ENCODE measurements at regions not wholly inside any gene's neighbourhood (a gene's known extent, or its start where the extent isn't known, plus 50 kb on each side); places are given as distances from the start of the nearest gene placed in this dataset.
"Not testable (repeated sequence)": the region's sequence is repeated elsewhere in the genome, so short reads cannot be mapped to it uniquely, and the experiment has no call there.

GRCh38 chr13:64077132-64077835, 2661.6 kb upstream of the PCDH20 start:
- DNase-seq (ENCODE audit: low spot score): not testable (repeated sequence)

GRCh38 chr13:64075543-64076271, 2660.1 kb upstream of the PCDH20 start:
- no peak for DNase-seq (ENCODE audit: low spot score)

DNA sequence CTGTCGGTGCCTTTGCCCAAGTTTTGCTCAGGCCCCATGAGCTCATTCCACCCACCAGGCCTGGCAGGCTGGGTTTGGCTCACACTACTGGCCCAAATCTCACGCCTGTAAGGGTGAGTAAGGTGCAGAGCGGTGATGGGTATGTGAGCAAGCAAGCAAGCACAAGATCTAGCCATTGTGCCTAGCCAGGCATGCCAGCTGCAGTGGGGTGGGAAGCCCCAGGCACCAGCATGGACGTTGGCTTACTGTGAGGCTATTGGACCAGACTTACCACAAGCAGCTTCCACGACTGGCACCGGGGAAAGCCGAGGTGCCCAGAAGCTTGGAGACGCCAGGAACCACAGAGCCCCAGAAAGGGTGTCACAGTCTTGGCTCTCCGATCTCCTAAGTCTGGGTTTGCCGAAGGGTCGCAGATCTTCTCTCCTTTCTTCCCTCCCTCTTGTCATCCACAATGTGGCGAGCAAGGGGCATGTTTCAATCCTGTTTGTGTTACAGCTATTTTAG, 2659.4 kb upstream of the PCDH20 start:
- no peak for DNase-seq (ENCODE audit: low spot score)

DNA sequence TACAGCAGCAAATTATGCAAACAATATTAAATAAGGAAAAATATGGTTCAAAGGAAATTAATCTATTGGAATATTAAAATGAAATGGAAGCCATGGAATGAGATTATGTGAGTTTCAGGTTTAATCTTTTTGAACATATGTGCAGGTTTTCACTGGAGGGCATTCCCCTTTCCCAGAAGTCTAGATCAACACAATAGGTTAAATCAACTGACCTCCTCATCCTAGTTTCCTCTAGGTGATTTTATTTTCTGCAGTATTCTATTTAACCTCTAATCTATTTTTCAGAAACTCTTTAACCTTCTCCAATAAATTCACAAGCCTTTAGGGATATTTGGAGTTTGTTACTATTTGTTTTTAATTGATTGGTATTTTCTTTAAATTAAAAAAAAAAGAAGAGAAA, 2657.6 kb upstream of the PCDH20 start:
- DNase-seq (ENCODE audit: low spot score): no peak

- no peak for DNase-seq (ENCODE audit: low spot score)
These were observed 2655.7 kb upstream of the PCDH20 start for GRCh38 chr13:64071352-64071751.

GRCh38 chr13:64069892-64070291, 2654.2 kb upstream of the PCDH20 start:
- DNase-seq (ENCODE audit: low spot score): no peak

GRCh38 chr13:64066711-64067110, 2651.1 kb upstream of the PCDH20 start:
- DNase-seq (ENCODE audit: low spot score): no peak

DNA sequence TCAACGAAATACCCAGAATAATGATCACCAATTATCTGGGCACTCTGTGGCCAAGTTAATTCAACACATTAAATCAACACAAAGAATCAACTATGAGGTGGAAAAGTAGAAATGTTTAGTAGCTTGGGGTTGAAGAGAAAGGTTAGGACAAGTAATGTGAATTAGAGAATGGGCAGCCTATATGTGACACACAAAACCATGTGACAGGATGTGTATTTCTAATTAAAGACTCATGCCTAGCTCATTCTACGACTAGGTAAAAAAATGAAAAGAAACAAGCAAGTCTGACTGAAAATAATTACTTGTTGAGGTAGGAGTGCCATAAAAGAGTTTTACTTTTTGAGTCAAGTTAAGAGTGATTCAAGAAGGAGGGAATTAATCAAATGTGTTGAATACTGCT, 2646.0 kb upstream of the PCDH20 start:
- DNase-seq (ENCODE audit: low spot score): no peak

DNA sequence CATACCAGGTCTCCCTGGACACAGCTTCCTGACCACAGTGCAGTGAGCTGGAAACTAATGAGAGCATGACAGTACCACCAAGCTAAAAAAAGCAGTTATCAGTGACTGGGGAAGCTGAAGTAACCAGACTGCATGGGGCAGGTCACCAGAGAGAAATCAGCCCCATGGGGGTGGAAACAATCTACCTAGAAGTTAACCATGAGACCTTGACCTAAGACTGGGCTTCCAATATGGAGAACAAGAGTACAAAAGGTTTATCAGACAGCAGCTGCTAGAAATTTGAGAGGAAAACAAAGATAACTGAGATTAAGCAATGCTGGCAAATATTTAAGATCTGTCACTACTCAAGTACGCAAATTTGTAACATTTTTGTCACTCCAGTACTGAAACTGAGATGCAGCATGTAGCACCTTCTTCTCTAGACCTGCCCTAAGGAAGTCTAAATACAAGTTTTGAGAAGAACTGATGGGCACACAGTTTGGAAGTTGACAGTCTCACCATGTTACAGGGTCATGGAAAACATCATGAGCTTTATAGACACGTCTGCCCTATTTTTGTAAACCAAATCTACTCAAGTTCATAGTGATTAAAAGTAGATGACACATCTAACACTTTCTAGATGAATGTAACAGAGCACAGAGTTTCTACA, 2641.8 kb upstream of the PCDH20 start:
- no peak for DNase-seq (ENCODE audit: low spot score)

- DNase-seq (ENCODE audit: low spot score): no peak
These were observed 2638.7 kb upstream of the PCDH20 start for GRCh38 chr13:64054321-64054720.

DNA sequence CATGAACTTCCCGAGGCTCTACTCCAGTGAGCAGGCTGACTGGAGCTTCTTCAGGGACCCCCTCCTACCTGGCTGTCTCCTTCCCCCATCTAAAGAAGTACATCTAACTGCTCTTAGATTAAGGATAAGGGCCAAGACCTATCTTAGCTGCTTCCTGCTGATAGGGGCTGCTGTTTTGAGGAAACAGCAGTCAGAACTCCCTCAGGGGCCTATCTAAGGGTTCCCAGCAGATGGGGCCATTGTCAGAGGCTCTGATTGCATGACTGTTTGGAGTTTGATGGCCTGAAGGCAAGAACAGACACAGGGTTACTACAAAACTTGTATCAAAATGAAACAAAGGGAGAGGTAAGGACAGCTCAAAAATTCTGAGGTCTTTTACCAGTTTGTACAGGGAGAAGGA, 2636.9 kb upstream of the PCDH20 start:
- no peak for DNase-seq (ENCODE audit: low spot score)

DNA sequence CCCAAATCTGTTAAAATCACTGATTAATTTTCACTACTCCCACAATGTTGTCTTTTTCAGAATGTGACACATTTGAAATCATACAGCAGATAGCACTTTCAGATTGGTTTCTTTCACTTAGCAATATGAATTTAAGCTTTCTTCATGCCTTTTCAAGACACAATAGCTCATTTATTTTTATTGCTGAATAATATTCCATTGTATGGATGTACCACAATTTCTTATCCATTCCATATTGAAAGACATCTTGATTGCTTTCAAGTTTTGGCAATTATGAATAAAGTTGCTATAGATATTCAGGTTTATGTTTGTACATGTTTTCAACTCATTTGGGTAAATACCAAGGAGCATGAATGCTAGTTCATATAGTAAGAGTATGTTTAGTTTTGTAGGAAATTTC, 2635.6 kb upstream of the PCDH20 start:
- no peak for DNase-seq (ENCODE audit: low spot score)

DNA sequence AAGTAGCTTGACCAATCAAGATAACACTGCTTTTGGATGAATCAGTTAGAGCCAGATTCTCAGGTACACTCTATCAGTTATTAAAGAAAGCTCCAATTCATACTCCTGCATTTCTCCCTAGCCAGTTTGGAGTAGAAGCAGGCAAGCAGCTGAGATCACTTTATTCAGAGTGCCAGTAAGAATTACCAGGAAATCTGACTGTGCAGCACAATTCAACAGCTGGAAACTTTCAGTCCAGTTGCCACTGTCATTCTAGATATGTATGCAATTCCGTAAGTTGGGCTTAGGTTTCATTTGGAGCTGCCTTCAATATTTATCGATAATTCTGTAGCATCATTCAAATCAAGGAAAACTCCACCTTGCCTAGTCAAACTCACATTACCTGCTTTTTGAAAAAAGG, 2625.6 kb upstream of the PCDH20 start:
- DNase-seq (ENCODE audit: low spot score): no peak

DNA sequence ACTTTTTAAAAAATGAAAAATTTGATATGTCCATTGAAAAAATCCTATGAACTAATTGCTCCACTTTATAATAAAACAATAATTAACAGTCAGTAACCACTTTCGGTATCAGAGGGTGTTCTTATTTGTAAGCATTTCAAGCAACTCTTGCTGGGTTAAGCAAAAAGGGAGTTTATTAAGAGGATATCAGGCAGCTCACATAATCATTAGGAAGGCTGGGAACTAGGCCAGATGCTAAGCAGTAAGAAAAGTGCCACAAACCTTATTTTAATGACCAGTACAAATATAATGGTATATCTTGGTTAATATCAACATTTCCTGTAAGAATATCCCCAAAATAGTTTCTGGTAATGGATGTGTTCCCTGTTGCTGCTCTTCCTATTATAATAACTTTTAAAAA, 2618.3 kb upstream of the PCDH20 start:
- no peak for DNase-seq (ENCODE audit: low spot score)

DNA sequence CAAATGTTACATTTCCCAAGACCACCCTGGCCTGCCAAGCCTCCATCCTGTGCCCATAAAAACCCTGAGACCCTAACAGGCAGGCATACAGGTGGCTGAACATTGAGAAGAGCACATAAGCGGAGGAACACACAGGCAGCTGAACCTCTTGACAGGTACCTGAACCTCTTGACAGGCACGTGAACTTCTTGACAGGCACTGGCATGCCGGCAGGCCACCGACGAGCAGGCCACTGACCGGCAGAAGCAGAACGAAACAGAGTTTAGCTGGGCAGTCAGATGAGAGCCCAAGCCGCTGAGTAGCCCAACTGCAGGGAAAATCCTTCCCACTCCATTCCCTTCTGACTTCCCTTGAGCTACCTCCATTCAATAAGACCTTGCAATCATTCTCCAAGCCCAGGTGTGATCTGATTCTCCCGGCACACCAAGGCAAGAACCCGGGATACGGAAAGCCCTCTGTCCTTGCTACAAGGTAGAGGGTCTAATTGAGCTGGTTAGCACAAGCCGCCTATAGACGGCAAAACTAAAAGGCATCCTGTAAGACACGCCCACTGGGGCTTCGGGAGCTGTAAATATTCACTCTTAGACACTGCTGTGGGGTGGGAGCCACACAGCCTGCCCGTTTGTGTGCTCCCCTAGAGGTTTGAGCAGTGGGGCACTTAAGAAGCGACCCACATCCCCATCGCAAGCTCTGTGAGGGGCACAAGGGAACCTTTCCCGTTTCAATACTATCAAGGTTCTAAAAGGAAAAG, 2613.9 kb upstream of the PCDH20 start:
- peak; percentile 3 for DNase-seq (ENCODE audit: low spot score)

- DNase-seq (ENCODE audit: low spot score): no peak
These were observed 2612.9 kb upstream of the PCDH20 start for GRCh38 chr13:64028551-64028950.

DNA sequence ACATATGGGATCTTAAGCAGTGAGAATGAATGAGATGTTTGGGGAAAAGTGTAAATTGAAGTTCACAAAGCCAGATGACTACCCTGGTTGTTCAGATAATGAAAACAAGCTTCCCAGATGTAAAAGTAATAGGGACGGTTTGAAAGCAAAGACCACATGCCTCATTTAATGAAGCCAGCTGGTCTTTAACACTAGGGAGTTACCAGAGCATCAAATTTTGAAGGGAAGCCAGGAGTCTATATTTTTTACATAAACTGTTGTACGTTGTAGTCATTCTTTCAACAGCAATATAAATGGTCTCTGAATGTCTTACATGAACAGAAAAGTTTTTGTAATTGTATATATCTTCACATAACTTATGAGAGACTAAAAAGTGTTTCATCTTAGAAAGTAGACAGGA, 2604.5 kb upstream of the PCDH20 start:
- no peak for DNase-seq (ENCODE audit: low spot score)

DNA sequence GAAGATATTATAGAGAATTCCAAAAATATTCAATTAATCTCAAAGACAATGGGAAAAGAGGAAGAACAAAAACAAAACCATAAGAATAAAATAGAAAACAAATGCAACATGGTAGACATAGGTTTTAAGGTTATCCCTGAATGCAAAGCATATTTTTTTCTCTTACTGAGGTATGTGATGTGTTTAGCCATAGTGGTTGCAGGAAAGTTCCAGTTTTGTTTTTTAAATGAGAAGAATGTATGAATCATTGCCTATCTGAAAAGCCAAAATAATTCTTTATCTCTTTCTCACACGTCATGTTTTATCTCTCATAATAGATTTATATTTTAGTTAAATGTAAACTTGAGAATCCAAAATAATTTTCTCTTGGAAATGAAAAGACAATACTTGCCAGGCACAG, 2591.7 kb upstream of the PCDH20 start:
- DNase-seq (ENCODE audit: low spot score): no peak

- no peak for DNase-seq (ENCODE audit: low spot score)
These were observed 2584.7 kb upstream of the PCDH20 start for GRCh38 chr13:64000321-64000720.

- DNase-seq (ENCODE audit: low spot score): no peak
These were observed 2584.1 kb upstream of the PCDH20 start for GRCh38 chr13:63999614-64000305.

- no peak for DNase-seq (ENCODE audit: low spot score)
These were observed 2567.7 kb upstream of the PCDH20 start for GRCh38 chr13:63983366-63983765.

DNA sequence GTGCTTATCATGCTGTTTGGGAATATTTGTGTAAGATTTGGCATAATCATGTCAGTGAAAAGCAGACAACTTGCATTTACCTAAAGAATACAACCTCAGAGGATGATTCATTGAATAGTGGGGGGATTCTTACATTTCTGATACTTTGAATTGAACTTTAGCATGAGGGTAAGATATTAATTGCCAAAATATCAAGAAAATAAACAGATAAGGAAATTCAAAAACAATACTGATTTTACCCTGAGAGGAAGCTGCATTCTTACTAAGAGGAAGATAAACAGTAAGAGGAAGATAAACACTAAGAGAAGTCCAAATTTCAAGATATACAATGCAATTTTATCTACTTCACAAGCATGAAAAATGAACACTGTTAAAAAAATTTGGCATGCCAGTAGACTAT, 2564.3 kb upstream of the PCDH20 start:
- no peak for DNase-seq (ENCODE audit: low spot score)
